Stimulated activated CD4-positive, alpha-beta T cell treated with anti-CD3 and anti-CD28 coated beads, Interleukin-4, amount 100 ng/mL, for 1 hour (primary cell): ENCODE measurements at regions not wholly inside any gene's neighbourhood (a gene's known extent, or its start where the extent isn't known, plus 50 kb on each side); places are given as distances from the start of the nearest gene placed in this dataset.
"Not testable (repeated sequence)": the region's sequence is repeated elsewhere in the genome, so short reads cannot be mapped to it uniquely, and the experiment has no call there.

ENCODE experiments used
- DNase-seq: peaks from one replicate; pipeline ENCODE4 v3.0.0-alpha.2; 2020

DNA sequence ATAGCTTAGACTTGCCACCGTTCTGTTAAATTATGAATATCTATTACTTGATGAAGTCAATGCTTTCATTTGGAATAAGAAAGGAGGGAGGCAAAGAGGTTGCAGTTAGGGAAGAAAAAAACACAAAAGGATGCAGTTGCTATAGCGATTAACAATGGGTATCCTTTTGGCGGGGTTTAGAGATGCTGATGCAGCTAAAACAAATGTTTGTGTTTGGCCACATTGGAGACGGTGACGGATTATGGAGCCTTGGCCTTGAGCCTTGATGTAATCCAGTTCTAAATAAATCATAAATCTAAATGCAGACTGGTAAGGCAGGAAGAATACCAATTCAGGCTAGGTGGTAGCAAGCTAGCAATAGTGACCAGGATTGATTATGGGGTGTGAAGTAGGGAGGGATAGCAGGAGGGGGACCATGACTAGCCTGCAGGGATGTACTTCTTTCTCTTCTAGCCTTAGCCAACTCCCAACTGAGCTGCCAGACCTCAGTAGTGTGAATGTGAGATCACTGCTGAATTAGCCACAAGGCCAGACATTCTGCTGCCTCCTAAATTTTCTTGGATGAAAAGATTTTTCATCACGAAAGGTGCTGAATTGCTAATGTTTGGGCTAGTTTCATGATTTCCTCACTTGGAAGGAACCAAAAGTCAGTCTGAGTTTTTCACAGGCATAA lies 160.3 kb downstream of the TLR4 start:
- DNase-seq, result no peak

DNA sequence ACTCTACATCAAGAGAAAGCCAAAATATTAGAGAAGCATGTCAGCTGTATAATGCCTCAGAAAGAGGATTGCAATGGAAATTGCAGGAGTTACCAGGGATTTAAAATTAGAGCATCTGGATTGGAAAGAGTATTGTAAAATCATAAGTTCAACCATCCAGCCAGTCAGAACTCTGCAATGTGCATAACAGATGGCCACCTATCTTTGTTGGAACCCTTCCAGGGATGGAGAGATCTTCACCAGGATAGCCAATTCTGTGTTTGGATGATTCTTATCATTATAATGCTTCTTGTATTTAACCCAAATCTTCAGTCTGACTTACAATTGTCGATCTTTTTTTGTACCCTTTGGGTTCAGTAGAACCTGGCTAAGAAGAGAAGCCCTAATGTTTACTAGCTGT lies 164.4 kb downstream of the TLR4 start:
- no peak for DNase-seq

DNA sequence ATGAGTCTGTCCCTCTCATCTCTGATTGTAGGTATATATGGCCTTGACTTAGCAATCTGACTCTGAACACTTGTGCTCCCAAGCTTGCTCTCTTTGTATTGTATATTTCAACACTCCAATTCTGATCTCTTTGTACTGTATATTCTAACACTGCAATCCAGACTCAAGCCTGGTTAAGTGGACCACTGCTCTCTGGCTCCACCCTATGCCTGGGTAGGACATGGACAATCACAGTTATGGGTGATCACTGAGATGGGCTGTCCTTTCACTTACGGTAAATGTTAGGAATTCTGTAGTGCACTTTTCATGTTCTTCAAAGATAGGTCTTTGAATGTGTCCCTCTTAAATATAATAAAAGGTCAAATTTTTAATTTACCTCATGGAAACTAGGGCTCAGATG lies 165.1 kb downstream of the TLR4 start:
- no peak for DNase-seq

DNA sequence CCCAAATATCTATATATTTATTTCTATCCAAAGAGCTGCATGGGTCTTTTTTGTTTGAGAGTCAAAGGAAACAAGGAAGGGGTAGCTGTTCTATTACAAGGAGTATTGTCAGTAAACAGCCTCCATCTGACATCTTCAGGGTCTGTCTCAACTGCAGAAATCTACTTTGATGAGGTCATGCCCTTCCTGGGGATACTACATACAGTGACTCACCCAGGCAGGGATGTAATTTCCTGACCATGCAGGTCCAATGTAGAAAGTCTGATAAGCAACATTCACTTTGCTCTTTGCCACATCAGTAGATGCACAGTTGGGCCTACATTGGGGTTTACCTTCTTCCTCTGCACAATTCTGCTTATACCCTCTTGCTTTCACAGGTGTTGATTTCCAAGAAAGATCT lies 165.5 kb downstream of the TLR4 start:
- no peak for DNase-seq

DNA sequence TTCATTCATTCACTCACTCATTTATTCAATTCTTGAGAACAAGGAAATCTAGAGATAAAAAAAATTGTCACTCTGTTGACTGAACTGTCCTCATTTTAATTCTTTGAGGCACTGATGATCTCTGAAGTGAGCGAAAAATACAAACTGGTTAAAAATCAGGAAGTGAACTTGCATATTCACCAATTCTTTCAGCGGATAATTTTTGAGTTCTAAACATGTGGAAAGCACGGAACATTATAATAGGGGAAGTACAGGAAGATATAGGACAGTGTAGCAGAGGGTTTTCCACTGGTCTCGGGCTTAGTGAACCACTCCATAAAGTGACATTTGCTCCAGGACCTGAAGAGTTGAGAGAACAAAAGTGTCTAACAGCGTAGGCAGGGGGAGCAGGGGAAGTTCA lies 169.5 kb downstream of the TLR4 start:
- DNase-seq, result no peak

DNA sequence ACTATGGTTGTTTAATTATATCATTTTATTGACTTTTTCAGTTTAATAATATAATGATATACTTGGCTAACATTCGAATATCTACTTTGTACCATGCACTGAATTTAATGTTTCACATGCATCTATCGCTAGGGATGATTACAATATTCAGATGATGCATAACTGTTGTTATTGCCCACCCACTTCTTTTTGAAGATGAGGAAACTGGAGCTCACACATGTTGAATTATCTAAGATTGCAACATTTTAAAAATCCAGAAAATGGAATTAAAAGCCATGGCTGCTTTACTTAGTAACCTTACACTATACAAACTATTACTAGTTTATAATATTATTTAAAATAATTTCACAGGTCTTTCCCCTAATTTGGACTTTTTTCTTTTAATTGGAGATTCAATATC lies 171.7 kb downstream of the TLR4 start:
- no peak for DNase-seq

DNA sequence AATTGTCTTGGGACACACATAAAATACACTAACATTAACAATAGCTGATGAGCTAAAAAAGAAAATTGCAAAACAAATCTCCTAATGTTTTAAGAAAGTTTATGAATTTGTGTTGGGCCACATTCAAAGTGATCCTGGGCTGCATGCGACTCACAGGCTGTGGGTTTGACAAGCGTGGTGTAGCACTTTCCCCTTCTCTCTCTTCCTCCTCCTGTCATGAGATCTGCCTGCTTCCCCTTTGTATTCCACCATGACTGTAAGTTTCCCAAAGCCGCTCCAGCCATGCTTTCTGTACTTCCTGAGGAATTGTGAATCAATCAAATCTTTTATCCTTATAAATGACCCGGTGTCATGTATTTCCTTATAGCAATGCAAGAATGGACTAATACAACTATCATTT lies 178.0 kb downstream of the TLR4 start:
- DNase-seq, result no peak

DNA sequence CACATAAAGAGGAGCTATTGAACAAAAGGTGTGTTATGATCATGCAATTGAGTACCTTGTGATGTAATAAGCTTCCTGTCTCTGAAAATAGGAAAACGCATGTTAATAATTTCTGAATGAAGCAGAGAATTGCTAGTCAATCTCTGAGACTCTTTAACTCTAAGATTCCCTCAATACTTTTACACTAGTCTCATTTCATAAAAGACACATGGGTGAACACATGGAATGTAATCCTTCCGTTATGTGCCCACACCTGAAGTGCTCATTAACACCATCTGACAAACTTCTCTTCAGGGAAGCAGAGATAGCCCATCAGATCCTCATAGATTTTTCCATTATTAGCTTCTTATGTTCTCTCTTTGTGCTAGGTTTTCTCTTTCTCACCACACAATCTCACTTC lies 182.4 kb downstream of the TLR4 start:
- DNase-seq, result no peak

DNA sequence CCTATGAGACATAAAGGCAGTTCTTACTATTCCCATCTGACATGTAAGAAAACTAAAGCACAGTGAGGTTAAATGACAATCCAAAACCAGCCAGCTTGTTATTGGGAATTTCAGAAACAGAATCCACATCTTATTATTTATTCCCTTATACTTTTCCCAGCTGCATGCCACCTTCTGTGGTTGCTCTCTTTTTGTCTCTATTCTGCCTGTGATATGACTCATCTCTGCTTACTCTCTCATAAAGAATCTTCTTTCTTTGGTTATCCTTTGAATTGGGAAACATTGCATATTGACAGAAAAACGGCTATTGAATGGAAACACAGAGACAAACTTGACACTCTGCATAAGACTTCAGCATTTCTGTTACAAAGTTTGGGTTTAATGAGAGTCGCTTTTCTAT lies 183.2 kb downstream of the TLR4 start:
- DNase-seq, result no peak

DNA sequence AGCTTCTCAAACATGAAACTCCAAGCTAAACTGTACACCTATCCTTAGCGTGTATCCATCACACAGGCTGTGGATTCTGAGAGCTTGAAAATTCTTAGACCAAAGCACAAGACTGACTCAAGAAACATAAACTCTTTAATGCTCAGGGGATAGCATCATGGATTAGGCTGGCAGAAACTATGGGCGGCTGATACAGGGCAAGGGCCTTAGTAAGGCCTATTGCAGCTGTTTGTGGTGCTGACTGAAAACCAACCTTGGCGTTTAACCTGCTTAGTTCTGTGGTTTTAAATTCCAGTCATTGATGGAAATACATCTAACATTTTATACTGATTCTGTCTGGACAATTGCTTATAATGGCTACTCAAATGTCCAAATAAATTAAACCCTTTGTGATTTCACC lies 183.7 kb downstream of the TLR4 start:
- no peak for DNase-seq

DNA sequence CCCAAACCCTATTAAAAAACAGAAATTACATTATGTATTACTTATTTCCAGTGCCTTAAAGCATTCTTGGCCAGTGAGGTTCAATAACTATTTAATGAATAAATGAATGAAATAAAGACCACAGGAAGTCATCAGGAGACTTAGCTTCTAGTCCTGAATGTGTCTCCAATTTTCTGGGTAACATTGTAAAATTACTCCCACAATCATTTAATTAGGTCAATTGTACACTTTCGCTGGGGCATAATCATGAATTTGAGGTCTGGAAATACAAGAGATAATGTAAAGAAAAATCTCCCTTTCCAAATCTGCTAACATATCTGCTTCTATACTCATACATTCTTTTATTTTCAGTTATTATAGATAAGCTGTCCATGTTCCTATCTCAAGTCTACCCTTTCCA lies 199.2 kb downstream of the TLR4 start:
- DNase-seq, result no peak

DNA sequence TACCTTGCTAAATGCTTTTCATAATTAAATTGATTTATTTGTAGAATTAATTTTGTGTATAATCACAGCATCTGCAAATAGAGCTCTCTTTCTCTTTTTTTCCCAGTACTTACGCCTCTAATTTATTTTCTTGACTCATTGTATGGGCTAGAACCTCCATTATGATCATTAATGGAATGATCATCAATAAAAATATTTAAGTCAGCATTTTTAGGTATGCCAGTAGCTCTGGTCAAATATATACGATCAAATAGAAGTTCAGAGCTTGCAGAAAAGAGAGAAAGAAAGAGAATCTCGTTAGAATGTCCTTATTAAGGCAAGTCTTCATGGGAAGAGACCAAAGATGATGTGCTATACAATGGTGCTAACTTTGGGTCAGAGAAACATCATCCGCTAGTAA lies 202.6 kb downstream of the TLR4 start:
- DNase-seq, result no peak

DNA sequence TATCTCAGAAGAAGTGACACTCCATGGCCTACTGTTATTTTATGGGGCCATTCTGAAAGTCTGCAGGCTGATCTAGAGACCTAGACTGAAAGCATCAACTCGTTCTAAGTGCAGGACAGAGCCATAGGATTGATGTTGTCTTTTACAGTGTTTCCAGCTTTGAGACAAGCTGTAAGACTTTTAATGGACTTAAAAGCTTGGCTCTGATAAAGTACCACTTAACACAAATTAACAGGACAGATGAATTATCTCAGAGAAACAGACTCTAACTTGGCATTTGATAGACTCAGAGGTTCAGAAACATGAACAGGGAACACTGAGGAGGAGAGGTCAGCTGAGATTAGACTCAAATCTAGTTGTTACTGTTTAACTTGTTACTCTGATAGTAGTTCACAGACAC lies 203.2 kb downstream of the TLR4 start:
- no peak for DNase-seq

DNA sequence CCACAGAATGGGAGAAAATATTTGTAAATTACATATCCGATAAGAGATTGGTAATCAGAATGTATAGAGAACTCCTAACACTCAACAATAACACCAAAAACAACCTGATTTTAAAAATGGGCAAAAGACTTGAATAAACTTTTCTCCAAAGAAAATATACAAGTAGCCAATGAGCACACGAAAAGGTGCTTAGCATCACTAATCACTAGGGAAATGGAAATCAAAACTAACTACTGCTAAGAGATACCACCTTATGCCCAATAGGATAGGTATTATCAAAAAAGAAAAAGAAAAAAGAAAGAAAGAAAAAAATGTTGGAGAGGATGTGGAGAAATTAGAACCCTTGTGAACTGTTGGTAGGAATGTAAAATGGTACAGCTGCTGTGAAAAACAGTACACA lies 212.1 kb downstream of the TLR4 start:
- no peak for DNase-seq

DNA sequence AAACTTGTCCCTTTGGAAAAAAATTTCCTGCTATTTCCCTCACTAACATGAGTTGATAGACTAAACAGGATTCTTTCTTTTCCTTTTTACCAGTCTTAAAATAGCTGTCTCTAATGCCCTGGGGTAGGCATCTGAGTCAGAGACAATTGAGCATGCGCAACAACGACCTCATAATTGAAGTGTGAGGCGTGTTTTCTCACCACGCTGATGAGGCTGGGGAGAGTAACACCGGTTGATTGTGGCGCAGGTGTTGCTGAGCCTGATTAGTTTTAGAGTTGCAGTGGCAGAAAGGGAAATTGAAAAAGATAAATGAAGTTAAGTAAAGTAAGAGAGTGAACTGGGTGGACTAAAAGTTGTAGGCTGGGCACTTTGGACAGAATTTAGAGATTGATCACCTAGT lies 213.7 kb downstream of the TLR4 start:
- no peak for DNase-seq

DNA sequence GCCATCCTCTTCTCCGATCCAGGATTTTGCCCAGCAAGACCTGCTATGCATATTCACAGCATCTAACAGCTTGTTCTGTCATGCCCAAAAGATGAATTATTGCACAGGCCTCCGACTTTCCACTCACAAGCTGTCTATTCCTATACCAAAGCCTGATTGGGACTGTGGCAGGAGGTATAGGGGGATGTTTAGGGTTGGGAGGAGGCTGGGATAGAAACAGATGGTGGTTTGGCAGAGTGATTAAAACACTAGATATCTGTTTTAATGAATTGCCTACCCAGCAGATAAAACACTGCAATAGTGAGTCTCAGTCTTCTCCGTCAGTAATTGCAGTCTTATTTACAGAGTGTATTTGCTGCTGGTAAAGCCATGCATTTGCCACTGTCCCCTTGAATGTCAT lies 215.3 kb downstream of the TLR4 start:
- no peak for DNase-seq

DNA sequence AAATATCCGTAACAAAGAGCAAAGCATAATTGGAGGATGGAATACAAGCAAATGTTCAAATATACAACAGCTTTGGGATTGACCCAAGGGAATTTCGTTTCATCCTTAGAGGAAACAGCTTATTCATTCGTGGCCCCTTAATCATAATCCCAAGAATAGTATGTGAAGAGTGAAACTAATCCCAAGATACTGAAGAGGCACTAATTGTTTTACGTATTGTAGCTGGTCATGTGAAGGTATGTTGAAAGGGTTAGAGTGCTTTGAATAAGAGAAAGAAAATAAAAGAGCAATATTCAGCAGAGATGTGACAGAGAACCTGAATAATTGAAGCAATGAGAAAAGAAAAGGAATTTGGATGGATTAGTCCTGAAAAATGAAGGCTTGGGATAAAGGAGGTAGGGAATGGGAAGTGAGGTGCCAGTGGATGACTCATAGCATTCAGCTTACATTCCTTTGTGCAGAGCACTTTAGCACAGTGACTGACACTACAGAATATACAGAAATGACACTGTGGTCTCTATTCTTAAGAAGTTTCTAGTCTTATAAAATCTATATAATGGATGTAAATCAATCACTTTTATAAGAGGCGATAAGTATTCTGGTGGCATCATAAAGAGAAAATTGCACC lies 221.9 kb downstream of the TLR4 start:
- DNase-seq, result no peak

DNA sequence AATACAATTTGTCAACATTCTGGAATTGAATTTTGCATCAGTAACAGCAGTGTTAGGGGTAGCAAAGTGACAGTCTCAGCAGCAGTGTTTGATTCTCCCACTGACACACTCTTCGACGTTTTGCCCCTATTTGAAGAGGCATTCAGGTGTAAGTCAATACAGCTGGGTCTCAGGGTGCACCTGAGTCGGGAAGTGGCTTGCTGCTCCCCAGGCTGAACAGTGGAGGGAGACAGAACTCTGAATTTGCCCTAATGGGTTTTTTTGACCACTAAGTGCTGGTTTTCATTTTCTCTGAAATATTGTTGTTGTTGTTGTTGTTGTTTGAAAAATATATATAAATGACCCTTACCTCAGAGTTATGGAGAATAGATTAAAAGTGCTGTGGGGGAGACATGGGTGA lies 223.2 kb downstream of the TLR4 start:
- DNase-seq, result no peak

DNA sequence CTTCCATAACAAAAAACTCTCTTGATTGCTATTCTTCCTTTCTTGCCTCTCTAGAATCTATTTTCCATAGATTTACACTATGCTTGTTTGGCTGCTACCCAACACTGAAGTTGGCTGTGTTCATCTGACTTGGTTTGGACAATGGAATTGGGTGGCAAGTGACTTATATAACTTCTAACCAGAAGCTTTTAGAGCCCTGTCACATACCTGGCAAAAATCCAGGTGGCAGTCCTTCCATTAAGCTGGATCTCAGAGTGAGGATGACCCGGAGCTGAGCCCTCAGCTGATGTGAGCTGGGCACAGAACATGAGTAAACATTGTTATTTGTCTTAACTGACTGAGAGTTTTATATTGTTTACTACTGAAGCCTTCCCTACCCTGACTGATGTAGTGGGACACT lies 225.7 kb downstream of the TLR4 start:
- DNase-seq, result no peak

DNA sequence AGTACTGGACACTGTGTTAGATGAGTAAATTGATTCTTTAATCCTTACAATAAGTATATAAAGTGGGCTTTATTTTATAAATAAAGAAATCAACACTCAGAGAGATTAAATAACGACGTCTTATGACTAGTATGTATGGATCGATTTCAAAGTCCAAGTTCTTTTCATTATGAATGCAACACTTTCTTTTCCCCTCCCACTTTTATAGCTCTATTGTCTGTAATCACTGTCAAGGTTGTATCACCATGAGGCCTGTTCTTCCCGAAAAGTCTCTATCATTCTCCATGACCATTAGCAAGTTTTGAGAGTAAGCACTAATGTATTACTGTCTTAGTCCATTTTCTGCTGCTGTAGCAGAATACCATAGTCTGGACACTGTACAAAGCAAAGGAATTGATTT lies 228.4 kb downstream of the TLR4 start:
- DNase-seq, result no peak

DNA sequence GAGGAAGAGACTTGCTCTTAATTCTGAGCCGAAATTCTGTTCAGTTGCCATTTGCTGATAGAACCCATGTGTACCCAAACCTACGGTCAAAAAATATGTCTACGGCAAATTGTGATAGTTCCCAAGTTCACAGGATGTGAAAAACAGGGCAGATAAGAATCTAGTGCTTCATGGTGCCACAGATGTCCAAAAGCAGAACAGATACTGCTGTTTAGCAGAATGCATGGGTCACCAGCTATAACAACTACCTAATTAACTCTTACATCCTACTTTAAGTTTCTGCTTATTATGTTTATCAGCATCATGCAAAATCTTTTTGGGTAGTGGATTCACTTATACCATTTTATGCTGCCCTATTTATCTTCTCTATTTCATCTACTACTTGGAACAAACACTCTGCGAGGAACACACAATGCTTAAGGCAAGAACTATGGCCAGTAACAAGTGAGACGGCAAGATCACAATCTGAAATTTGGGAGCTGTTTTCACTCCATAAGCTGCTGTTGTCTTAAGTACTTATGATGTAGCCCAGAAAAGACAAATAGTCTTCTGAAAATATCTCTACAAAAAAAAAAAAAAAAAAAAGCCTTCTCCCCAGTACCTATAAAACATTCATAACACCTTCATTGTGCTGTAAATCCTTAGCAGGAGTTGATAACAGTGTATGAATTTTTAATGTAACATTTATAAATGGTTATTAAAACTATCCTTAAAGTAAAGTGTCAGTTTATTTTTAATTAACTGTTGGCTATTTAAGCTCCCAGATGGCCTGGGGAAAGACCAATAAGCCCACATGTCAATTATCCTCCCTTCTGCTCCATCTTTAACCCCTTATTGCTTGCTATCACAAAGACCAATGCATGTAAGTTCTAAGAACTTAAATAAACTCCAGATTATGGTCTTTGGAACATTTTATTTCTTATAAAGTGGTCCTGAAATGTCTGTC lies 232.3 kb downstream of the TLR4 start:
- DNase-seq, result no peak

DNA sequence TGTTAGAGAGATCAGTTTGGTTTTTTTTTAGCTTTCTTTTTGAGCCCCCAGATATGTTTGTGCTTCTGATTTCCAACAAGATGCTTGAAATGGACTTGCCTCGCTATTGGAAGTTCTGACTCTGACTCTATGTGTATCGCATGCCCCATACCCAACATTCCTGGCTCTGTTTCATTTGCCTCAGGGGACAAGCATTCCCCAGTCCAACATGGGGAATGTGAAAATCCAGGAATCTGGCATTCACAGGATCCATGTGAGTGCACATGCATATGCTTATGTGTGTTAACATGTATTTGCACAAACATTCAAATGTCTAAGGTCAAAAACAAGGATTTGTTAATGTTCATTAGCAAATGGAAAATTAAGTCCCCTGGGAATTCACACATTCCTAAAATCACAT lies 233.9 kb downstream of the TLR4 start:
- DNase-seq, result no peak

DNA sequence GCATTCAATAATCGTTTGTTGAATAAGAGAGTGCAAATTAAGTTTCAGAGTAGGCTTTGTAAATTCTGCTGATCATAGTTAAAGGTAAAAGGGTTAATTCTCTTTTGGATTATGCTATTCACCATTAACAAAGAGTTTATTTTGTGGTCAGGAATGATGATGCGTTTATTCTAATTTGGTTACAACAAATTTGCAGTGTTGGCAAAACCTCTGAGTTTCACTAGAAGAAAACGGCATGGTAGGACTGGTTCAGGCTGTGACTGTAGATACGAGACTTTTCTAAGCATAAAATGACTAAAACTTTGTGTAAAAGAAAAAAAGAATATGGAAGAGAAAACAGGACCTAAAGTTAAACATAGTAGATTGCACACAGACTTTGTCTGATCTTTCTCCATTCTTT lies 234.7 kb downstream of the TLR4 start:
- DNase-seq, result no peak

DNA sequence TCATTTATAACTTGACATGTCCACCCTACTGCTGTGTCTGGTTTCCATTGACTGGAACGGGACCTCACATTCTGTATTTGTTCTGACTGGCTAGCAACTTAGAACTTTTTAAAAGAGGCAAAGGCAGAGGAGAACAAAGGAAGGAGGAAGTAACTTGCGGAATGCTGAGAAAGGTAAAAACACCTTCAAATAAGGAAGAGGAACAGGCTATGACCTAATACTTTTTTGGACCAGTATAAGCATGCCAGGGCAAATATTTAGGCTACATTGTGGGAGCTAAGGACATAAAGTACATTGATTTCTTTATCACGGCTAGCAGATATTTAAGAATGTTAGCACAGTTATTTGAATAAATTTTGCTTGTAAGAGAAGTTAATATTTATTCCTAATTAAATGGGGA lies 240.5 kb downstream of the TLR4 start:
- not testable (repeated sequence) for DNase-seq
